ENCODE measurements at regions not wholly inside any gene's neighbourhood (a gene's known extent, or its start where the extent isn't known, plus 50 kb on each side); places are given as distances from the start of the nearest gene placed in this dataset.

DNA sequence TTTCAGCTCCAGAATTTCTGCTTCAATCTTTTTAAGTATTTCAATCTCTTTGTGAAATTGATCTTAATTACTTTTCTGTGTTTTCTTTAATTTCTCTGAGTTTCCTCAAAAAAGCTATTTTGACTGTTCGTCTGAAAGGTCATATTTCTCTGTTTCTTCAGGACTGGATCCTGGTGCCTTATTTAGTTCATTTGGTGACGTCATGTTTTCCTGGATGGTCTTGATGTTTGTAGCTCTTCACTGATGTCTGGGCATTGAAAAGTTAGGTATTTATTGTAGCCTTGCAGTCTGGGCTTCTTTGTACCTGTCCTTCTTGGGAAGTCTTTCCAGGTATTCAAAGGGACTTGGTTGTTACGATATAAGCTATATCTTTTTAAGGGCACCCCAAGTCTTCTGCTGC is 998.7 kb downstream of the NCAM2 start:
- TF ChIP-seq SMAD5 (IDR thresholded peaks at IDR 0.05; ENCODE audit: low read depth) (no peak), CREB1 (IDR thresholded peaks at IDR 0.05; ENCODE audit: low read depth) (no peak), NRF1 (conservative IDR thresholded peaks at IDR 0.05; ENCODE audit: low read depth, low read length) (no peak), SMC3 (IDR thresholded peaks at IDR 0.05; ENCODE audit: borderline replicate concordance, low read length) (no peak), TCF12 (IDR thresholded peaks at IDR 0.05; ENCODE audit: low read depth, low read length) (no peak), POLR2AphosphoS5 (IDR thresholded peaks at IDR 0.05; ENCODE audit: low read length) (no peak), RAD21 (IDR thresholded peaks at IDR 0.05; ENCODE audit: insufficient read depth, low read depth, low read length) (no peak), SIN3A (IDR thresholded peaks at IDR 0.05; ENCODE audit: low read depth, low read length) (no peak), FOXM1 (IDR thresholded peaks at IDR 0.05; ENCODE audit: low read depth, low read length) (no peak)
- TF ChIP-seq, protein P1, sequence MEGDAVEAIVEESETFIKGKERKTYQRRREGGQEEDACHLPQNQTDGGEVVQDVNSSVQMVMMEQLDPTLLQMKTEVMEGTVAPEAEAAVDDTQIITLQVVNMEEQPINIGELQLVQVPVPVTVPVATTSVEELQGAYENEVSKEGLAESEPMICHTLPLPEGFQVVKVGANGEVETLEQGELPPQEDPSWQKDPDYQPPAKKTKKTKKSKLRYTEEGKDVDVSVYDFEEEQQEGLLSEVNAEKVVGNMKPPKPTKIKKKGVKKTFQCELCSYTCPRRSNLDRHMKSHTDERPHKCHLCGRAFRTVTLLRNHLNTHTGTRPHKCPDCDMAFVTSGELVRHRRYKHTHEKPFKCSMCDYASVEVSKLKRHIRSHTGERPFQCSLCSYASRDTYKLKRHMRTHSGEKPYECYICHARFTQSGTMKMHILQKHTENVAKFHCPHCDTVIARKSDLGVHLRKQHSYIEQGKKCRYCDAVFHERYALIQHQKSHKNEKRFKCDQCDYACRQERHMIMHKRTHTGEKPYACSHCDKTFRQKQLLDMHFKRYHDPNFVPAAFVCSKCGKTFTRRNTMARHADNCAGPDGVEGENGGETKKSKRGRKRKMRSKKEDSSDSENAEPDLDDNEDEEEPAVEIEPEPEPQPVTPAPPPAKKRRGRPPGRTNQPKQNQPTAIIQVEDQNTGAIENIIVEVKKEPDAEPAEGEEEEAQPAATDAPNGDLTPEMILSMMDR (IDR thresholded peaks at IDR 0.05 in 2 of 3, conservative IDR thresholded peaks at IDR 0.05 in 1 of 3; ENCODE audit: control insufficient read depth in 2 of 3, extremely low read depth in 1 of 3, insufficient read depth in 1 of 3, low read depth in 3 of 3, low read length in 3 of 3): no peak
- TF ChIP-seq, protein P2, sequence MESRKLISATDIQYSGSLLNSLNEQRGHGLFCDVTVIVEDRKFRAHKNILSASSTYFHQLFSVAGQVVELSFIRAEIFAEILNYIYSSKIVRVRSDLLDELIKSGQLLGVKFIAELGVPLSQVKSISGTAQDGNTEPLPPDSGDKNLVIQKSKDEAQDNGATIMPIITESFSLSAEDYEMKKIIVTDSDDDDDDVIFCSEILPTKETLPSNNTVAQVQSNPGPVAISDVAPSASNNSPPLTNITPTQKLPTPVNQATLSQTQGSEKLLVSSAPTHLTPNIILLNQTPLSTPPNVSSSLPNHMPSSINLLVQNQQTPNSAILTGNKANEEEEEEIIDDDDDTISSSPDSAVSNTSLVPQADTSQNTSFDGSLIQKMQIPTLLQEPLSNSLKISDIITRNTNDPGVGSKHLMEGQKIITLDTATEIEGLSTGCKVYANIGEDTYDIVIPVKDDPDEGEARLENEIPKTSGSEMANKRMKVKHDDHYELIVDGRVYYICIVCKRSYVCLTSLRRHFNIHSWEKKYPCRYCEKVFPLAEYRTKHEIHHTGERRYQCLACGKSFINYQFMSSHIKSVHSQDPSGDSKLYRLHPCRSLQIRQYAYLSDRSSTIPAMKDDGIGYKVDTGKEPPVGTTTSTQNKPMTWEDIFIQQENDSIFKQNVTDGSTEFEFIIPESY (IDR thresholded peaks at IDR 0.05): no peak
- TF ChIP-seq, protein P3, sequence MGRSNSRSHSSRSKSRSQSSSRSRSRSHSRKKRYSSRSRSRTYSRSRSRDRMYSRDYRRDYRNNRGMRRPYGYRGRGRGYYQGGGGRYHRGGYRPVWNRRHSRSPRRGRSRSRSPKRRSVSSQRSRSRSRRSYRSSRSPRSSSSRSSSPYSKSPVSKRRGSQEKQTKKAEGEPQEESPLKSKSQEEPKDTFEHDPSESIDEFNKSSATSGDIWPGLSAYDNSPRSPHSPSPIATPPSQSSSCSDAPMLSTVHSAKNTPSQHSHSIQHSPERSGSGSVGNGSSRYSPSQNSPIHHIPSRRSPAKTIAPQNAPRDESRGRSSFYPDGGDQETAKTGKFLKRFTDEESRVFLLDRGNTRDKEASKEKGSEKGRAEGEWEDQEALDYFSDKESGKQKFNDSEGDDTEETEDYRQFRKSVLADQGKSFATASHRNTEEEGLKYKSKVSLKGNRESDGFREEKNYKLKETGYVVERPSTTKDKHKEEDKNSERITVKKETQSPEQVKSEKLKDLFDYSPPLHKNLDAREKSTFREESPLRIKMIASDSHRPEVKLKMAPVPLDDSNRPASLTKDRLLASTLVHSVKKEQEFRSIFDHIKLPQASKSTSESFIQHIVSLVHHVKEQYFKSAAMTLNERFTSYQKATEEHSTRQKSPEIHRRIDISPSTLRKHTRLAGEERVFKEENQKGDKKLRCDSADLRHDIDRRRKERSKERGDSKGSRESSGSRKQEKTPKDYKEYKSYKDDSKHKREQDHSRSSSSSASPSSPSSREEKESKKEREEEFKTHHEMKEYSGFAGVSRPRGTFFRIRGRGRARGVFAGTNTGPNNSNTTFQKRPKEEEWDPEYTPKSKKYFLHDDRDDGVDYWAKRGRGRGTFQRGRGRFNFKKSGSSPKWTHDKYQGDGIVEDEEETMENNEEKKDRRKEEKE (IDR thresholded peaks at IDR 0.05): no peak
